ENCODE measurements at regions not wholly inside any gene's neighbourhood (a gene's known extent, or its start where the extent isn't known, plus 50 kb on each side); places are given as distances from the start of the nearest gene placed in this dataset.

GRCh38 chr18:59959606-59960005 is 59.8 kb downstream of the PMAIP1 start:
- no peaks in the 10 kb centered on the region for H3K4me1 Mint-ChIP-seq
- ATAC-seq (replicated peaks; ENCODE audit: extremely low read depth, poor library complexity, severe bottlenecking), result no peak
- no peak for DNase-seq (ENCODE audit: low spot score in 2 of 2)
- peaks cover 2% of the 10 kb centered on the region for H3K36me3 Mint-ChIP-seq (ENCODE audit: insufficient read depth)
- H3K4me3 Mint-ChIP-seq, result no peak overlapping the region
- H3K27ac Mint-ChIP-seq (ENCODE audit: low read depth), result no peak overlapping the region
- H3K27me3 Mint-ChIP-seq, result peaks cover 13% of the 10 kb centered on the region
- H3K9me3 Mint-ChIP-seq, result no peaks in the 10 kb centered on the region

GRCh38 chr18:59959073-59959472 is 59.3 kb downstream of the PMAIP1 start:
- Mint-ChIP-seq H3K27ac (ENCODE audit: low read depth) (no peak overlapping the region), H3K27me3 (peaks cover 10% of the 10 kb centered on the region), H3K9me3 (no peaks in the 10 kb centered on the region), H3K4me1 (no peaks in the 10 kb centered on the region), H3K4me3 (no peak overlapping the region), H3K36me3 (ENCODE audit: insufficient read depth) (peaks cover 2% of the 10 kb centered on the region)
- DNase-seq (ENCODE audit: low spot score in 2 of 2) (no peak), ATAC-seq (replicated peaks; ENCODE audit: extremely low read depth, poor library complexity, severe bottlenecking) (no peak)

- DNase-seq (ENCODE audit: low spot score in 2 of 2), result no peak
- Mint-ChIP-seq H3K27ac (ENCODE audit: low read depth) (no peak overlapping the region), H3K4me1 (no peaks in the 10 kb centered on the region), H3K27me3 (peaks cover 2% of the 10 kb centered on the region), H3K9me3 (no peaks in the 10 kb centered on the region), H3K4me3 (no peak overlapping the region), H3K36me3 (ENCODE audit: insufficient read depth) (peaks cover 2% of the 10 kb centered on the region)
- no peak for ATAC-seq (replicated peaks; ENCODE audit: extremely low read depth, poor library complexity, severe bottlenecking)
Observed at GRCh38 chr18:59957957-59958356, 58.2 kb downstream of the PMAIP1 start.

GRCh38 chr18:59954755-59955156 is 55.0 kb downstream of the PMAIP1 start:
- DNase-seq (ENCODE audit: low spot score in 2 of 2), result no peak
- no peaks in the 10 kb centered on the region for H3K9me3 Mint-ChIP-seq
- no peak overlapping the region for H3K27ac Mint-ChIP-seq (ENCODE audit: low read depth)
- H3K27me3 Mint-ChIP-seq, result no peaks in the 10 kb centered on the region
- no peak for ATAC-seq (replicated peaks; ENCODE audit: extremely low read depth, poor library complexity, severe bottlenecking)
- H3K4me3 Mint-ChIP-seq, result no peak overlapping the region
- no peaks in the 10 kb centered on the region for H3K36me3 Mint-ChIP-seq (ENCODE audit: insufficient read depth)
- no peaks in the 10 kb centered on the region for H3K4me1 Mint-ChIP-seq

- Mint-ChIP-seq H3K9me3 (no peaks in the 10 kb centered on the region), H3K4me1 (no peaks in the 10 kb centered on the region), H3K36me3 (ENCODE audit: insufficient read depth) (no peaks in the 10 kb centered on the region), H3K27ac (ENCODE audit: low read depth) (no peak overlapping the region), H3K4me3 (no peak overlapping the region), H3K27me3 (no peaks in the 10 kb centered on the region)
- ATAC-seq (replicated peaks; ENCODE audit: extremely low read depth, poor library complexity, severe bottlenecking) (no peak), DNase-seq (ENCODE audit: low spot score in 2 of 2) (no peak)
Observed at GRCh38 chr18:59954241-59954640, 54.4 kb downstream of the PMAIP1 start.
